Endothelial cell of umbilical vein (primary cell): ENCODE measurements at regions not wholly inside any gene's neighbourhood (a gene's known extent, or its start where the extent isn't known, plus 50 kb on each side); places are given as distances from the start of the nearest gene placed in this dataset.
"Not testable (repeated sequence)": the region's sequence is repeated elsewhere in the genome, so short reads cannot be mapped to it uniquely, and the experiment has no call there.

Experiments used
- BruUV-seq: library from RNA; stranded (reverse); fragments of 400-500 nt; replicated peaks from 2 replicates; lab custom pipeline; 2021; lab: Mats Ljungman, UMichigan
- CTCF ChIA-PET: fragments of 300-600, 350-600 bp; sonication (Branson Sonifier 250); formaldehyde crosslinking; loops from one replicate; lab custom pipeline; 2021; ENCODE audit warnings: antibody characterized with exemption, inconsistent platforms; lab: Charles Lee
- POLR2A ChIA-PET: fragments of 300-600, 350-600 bp; sonication (Branson Sonifier 250); formaldehyde crosslinking; loops from one replicate; lab custom pipeline; 2021; ENCODE audit warnings: antibody characterized with exemption, inconsistent platforms; lab: Charles Lee
- DNase-seq: peaks from one replicate; pipeline ENCODE4 v3.0.0-alpha.2; 2011; ENCODE audit warnings: low read depth, low spot score
- FAIRE-seq: peaks from 2 replicates; lab custom pipeline; 2011; peaks lifted over from hg19 to GRCh38; lab: Jason Lieb, UNC
- H2AFZ ChIP-seq: 2 replicates; pipeline ENCODE4 v1.6.0; 2012; ENCODE audit warnings: low read depth, low read length, control low read depth, inconsistent platforms
- H3K27ac ChIP-seq: 2 replicates; pipeline ENCODE4 v1.5.1; 2011; ENCODE audit warnings: low read depth, mild to moderate bottlenecking, control low read depth, low read length, moderate library complexity; ENCODE audit not compliant: insufficient read depth
- H3K27me3 ChIP-seq, 2 experiments: 2 replicates each; pipeline versions ENCODE4 v1.6.0 to v1.6.1; 2011; ENCODE audit warnings: low read length in 2 of 2, mixed read lengths in 1 of 2; ENCODE audit not compliant: control insufficient read depth in 2 of 2, insufficient read depth in 2 of 2
- H3K36me3 ChIP-seq, 2 experiments: 2 replicates in 1 of 2; 3 replicates in 1 of 2; pipeline ENCODE4 v1.5.1; 2011; ENCODE audit warnings: low read length in 2 of 2, mild to moderate bottlenecking in 1 of 2, moderate library complexity in 1 of 2; ENCODE audit not compliant: control insufficient read depth in 2 of 2, insufficient read depth in 2 of 2; ENCODE audit errors: extremely low read depth in 1 of 2
- H3K4me1 ChIP-seq: 3 replicates; pipeline ENCODE4 v1.5.1; 2011; ENCODE audit warnings: mild to moderate bottlenecking, low read length; ENCODE audit not compliant: control insufficient read depth, insufficient read depth; ENCODE audit errors: extremely low read depth
- H3K4me2 ChIP-seq: 2 replicates; pipeline ENCODE4 v1.6.1; 2011; ENCODE audit warnings: low read length, control low read depth, mixed read lengths; ENCODE audit not compliant: insufficient read depth
- H3K4me3 ChIP-seq, 3 experiments: fragments of 200-600 bp in 1 of 3; sonication (generic), shearing (Covaris generic) in 1 of 3; replicated peaks in 1 of 3; 2 replicates each; pipeline ENCODE4 v1.5.1; 2011 to 2016; ENCODE audit warnings: control low read depth in 3 of 3, low read length in 3 of 3, mild to moderate bottlenecking in 2 of 3, inconsistent platforms in 1 of 3, low read depth in 1 of 3, moderate library complexity in 1 of 3; ENCODE audit not compliant: insufficient read depth in 1 of 3
- H3K79me2 ChIP-seq: 2 replicates; pipeline ENCODE4 v1.6.0; 2012; ENCODE audit warnings: low read length, inconsistent platforms; ENCODE audit not compliant: control insufficient read depth, insufficient read depth
- H3K9ac ChIP-seq: replicated peaks from 2 replicates; pipeline ENCODE3; 2011; ENCODE audit warnings: low read length, control low read depth; ENCODE audit not compliant: insufficient read depth; ENCODE audit errors: extremely low read depth
- H3K9me1 ChIP-seq: replicated peaks from 3 replicates; pipeline ENCODE4 v1.6.0; 2011; ENCODE audit warnings: mild to moderate bottlenecking, low read length; ENCODE audit not compliant: control insufficient read depth, insufficient read depth; ENCODE audit errors: extremely low read depth
- H3K9me3 ChIP-seq: replicated peaks from 2 replicates; pipeline ENCODE4 v1.5.1; 2012; ENCODE audit warnings: low read length, inconsistent platforms; ENCODE audit not compliant: control insufficient read depth, insufficient read depth
- H4K20me1 ChIP-seq: replicated peaks from 2 replicates; pipeline ENCODE3; 2011; ENCODE audit warnings: mild to moderate bottlenecking, low read length; ENCODE audit not compliant: control insufficient read depth, insufficient read depth; ENCODE audit errors: extremely low read depth
- CTCF ChIP-seq, 2 donors: IDR thresholded peaks; 1 replicate in 1 of 2; 2 replicates in 1 of 2; pipeline ENCODE4 v1.5.1; 2011; ENCODE audit warnings: low read length in 2 of 2, mild to moderate bottlenecking in 2 of 2, moderate library complexity in 2 of 2, control low read depth in 1 of 2, inconsistent platforms in 1 of 2, low read depth in 1 of 2; ENCODE audit not compliant: insufficient read depth in 1 of 2; ENCODE audit errors: extremely low read depth in 1 of 2
- EZH2 ChIP-seq: IDR thresholded peaks from 2 replicates; pipeline ENCODE4 v1.6.1; 2012; ENCODE audit warnings: borderline replicate concordance, low read depth, mild to moderate bottlenecking, moderate library complexity, low read length, inconsistent platforms; ENCODE audit not compliant: severe bottlenecking
- FOS ChIP-seq: IDR thresholded peaks from 2 replicates; pipeline ENCODE4 v1.6.1; 2011; ENCODE audit warnings: mild to moderate bottlenecking, low read length, moderate library complexity, borderline replicate concordance; ENCODE audit not compliant: insufficient read depth
- GATA2 ChIP-seq: IDR thresholded peaks from 2 replicates; pipeline ENCODE4 v1.7.0; 2011; ENCODE audit warnings: low read depth, mild to moderate bottlenecking, moderate library complexity, mixed read lengths, low read length; ENCODE audit not compliant: insufficient read length, insufficient read depth
- JUN ChIP-seq: IDR thresholded peaks from 2 replicates; pipeline ENCODE4 v1.6.1; 2011; ENCODE audit warnings: borderline replicate concordance, low read depth; ENCODE audit not compliant: insufficient read length, insufficient read depth
- MAX ChIP-seq: IDR thresholded peaks from 2 replicates; pipeline ENCODE4 v1.6.1; 2011; ENCODE audit not compliant: insufficient read depth, insufficient read length
- MYC ChIP-seq: IDR thresholded peaks from one replicate; pipeline ENCODE4 v1.6.1; 2011; ENCODE audit warnings: mild to moderate bottlenecking, low read depth, low read length
- POLR2A ChIP-seq: IDR thresholded peaks from 2 replicates; pipeline ENCODE4 v1.6.1; 2012; ENCODE audit warnings: low read depth, mild to moderate bottlenecking, control low read depth, low read length
- POLR2AphosphoS5 ChIP-seq: IDR thresholded peaks from 2 replicates; pipeline ENCODE4 v1.6.1; 2012; ENCODE audit warnings: low read depth, mild to moderate bottlenecking, control low read depth, low read length, moderate library complexity; ENCODE audit not compliant: insufficient read depth
- dilution Hi-C: fragments of 300-500 bp; cut with MboI; formaldehyde crosslinking; loops from one replicate; pipeline ENCODE4 v1.15.0; 2019; ENCODE audit warnings: low sequenced_read_pairs; ENCODE audit not compliant: extremely low pct_ligation_motif_present
- intact Hi-C: fragments of 100-400 bp; cut with micrococcal nuclease; formaldehyde crosslinking; loops from one replicate; pipeline ENCODE4 v1.10.0; 2022

GRCh38 chr3:160100610-160101009 is 112.0 kb downstream of the IL12A start:
- ChIA-PET CTCF (interaction anchor here (1.2 kb wide), 1 partner anchor 62 kb away, joined by 4 read pairs; no protein-coding TSS in a partner anchor), POLR2A (no interaction called here)
- H3K4me1 ChIP-seq, result no peaks in the 10 kb centered on the region
- H3K9ac ChIP-seq, result no peak overlapping the region
- no peaks in the 10 kb centered on the region for H3K36me3 ChIP-seq
- no peaks in the 10 kb centered on the region for H3K79me2 ChIP-seq
- TF ChIP-seq POLR2AphosphoS5 (no peak), GATA2 (no peak), FOS (no peak), MAX (no peak), CTCF (IDR thresholded peaks at IDR 0.05; ENCODE audit: extremely low read depth in 1 of 2, insufficient read depth in 1 of 2, low read depth in 1 of 2, low read length in 2 of 2) (no peak), JUN (no peak), EZH2 (no peak), MYC (no peak), POLR2A (no peak)
- no peaks in the 10 kb centered on the region for H3K9me1 ChIP-seq
- H3K4me3 ChIP-seq, result no peak overlapping the region
- H3K9me3 ChIP-seq, result no peaks in the 10 kb centered on the region
- H4K20me1 ChIP-seq, result no peaks in the 10 kb centered on the region
- DNase-seq (no peak), FAIRE-seq (no peak)
- dilution Hi-C loops (no loop called here), intact Hi-C loops (no loop called here)
- H2AFZ ChIP-seq, result no peak overlapping the region
- no peak overlapping the region for H3K27ac ChIP-seq
- peaks cover 0 to 4% of the 10 kb centered on the region in 2 experiments for H3K27me3 ChIP-seq
- no peak overlapping the region for H3K4me2 ChIP-seq
- no TSS peak for BruUV-seq

DNA sequence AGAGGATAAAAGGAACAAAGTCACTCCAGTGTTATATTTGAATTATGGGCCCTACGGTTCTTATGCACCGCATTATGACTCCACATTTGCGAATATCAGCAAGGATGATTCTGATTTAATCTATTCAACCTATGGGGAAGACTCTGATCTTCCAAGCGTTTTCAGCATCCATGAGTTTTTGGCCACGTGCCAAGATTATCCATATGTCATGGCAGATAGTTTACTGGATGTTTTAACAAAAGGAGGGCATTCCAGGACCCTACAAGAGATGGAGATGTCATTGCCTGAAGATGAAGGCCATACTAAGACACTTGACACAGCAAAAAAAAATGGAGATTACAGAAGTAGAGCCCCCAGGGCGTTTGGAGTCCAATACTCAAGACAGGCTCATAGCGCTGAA is 113.4 kb downstream of the IL12A start:
- H3K27me3 ChIP-seq, H4K20me1 ChIP-seq, H3K4me1 ChIP-seq, H2AFZ ChIP-seq, H3K9me3 ChIP-seq, DNase-seq, FAIRE-seq, H3K9me1 ChIP-seq, H3K4me2 ChIP-seq, dilution Hi-C loops, H3K79me2 ChIP-seq, POLR2A ChIA-PET, CTCF ChIA-PET, intact Hi-C loops, H3K9ac ChIP-seq, BruUV-seq, H3K36me3 ChIP-seq, H3K27ac ChIP-seq, H3K4me3 ChIP-seq: not testable (repeated sequence)
